ACC112 (cell line): ENCODE measurements at regions not wholly inside any gene's neighbourhood (a gene's known extent, or its start where the extent isn't known, plus 50 kb on each side); places are given as distances from the start of the nearest gene placed in this dataset.

Source experiments
- H2AFZ ChIP-seq: fragments of 200-600 bp; sonication (generic); one replicate; pipeline ENCODE4 v1.6.0; 2017; ENCODE audit warnings: antibody characterized with exemption, low read length; ENCODE audit not compliant: unreplicated experiment
- H3K27ac ChIP-seq: fragments of 200-600 bp; sonication (generic); 2 replicates; pipeline ENCODE4 v1.5.1; 2014; ENCODE audit warnings: low read depth, mild to moderate bottlenecking, antibody characterized with exemption, low read length, moderate library complexity
- H3K27me3 ChIP-seq: fragments of 200-600 bp; sonication (generic); 2 replicates; pipeline ENCODE4 v1.6.1; 2014; ENCODE audit warnings: mild to moderate bottlenecking, antibody characterized with exemption, low read length, moderate library complexity, mixed read lengths; ENCODE audit not compliant: insufficient read depth
- H3K36me3 ChIP-seq: fragments of 200-600 bp; sonication (generic); 2 replicates; pipeline ENCODE4 v1.6.1; 2016; ENCODE audit warnings: mild to moderate bottlenecking, antibody characterized with exemption, low read length, moderate library complexity, mixed read lengths; ENCODE audit not compliant: insufficient read depth
- H3K4me1 ChIP-seq: fragments of 200-600 bp; sonication (generic); one replicate; pipeline ENCODE4 v1.6.1; 2016; ENCODE audit warnings: low read length, mixed read lengths; ENCODE audit not compliant: insufficient read depth, unreplicated experiment, control insufficient read depth
- H3K4me3 ChIP-seq: fragments of 200-600 bp; sonication (generic); 2 replicates; pipeline ENCODE4 v1.5.1; 2014; ENCODE audit warnings: mild to moderate bottlenecking, low read depth, low read length
- H3K79me2 ChIP-seq: fragments of 200-600 bp; sonication (generic); one replicate; pipeline ENCODE4 v1.6.0; 2016; ENCODE audit warnings: low read length; ENCODE audit not compliant: control insufficient read depth, unreplicated experiment, insufficient read depth

DNA sequence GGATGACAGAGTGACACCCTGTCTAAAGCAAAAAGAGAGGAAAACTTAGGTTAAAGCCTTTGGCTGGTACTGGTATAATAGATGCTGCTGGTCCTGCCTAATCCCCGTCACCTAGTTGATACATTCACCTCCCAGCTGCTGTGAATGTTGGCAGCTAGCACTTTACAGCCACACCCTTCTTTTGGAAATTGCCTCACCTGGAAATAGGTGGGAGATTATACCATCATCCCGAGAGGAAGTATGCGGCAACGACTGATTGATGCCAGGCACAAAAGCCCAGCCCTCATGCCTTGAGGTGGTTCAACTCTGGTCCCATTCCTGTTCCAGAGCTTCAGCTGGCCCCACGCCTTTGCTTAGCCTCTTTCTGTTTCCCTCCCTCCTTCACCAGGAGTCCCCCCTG is 53.2 kb upstream of the SIAH1 start:
- Histone ChIP-seq H3K27ac (no peak overlapping the region), H3K27me3 (no peaks in the 10 kb centered on the region), H3K79me2 (no peaks in the 10 kb centered on the region), H3K36me3 (no peaks in the 10 kb centered on the region), H3K4me1 (peaks cover 11% of the 10 kb centered on the region), H3K4me3 (no peak overlapping the region), H2AFZ (no peak overlapping the region)

GRCh38 chr16:48435906-48436305 is 50.7 kb upstream of the SIAH1 start:
- no peak overlapping the region for H3K27ac ChIP-seq
- H3K4me3 ChIP-seq: no peak overlapping the region
- H2AFZ ChIP-seq: no peak overlapping the region
- H3K27me3 ChIP-seq: no peaks in the 10 kb centered on the region
- H3K4me1 ChIP-seq: peaks cover 11% of the 10 kb centered on the region
- H3K79me2 ChIP-seq: no peaks in the 10 kb centered on the region
- H3K36me3 ChIP-seq: no peaks in the 10 kb centered on the region

DNA sequence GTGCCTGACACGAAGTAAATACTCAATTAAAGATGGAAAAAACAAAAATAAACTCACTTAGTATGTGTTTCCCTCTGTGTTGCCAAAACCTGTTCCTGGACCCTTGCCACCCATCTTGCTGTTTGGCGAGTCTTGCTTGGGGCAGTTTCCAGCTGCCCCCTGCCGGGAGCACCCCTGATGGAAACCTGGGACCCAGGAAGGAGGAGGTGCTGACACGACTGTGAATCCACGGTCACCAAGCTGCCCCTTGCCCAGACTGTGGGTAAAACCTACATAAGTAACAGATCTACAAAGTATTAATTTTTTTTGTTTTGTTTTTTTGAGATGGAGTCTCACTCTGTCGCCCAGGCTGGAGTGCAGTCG is 50.1 kb upstream of the SIAH1 start:
- Histone ChIP-seq H3K27ac (no peak overlapping the region), H3K4me3 (no peak overlapping the region), H3K36me3 (no peaks in the 10 kb centered on the region), H3K27me3 (no peaks in the 10 kb centered on the region), H3K79me2 (no peaks in the 10 kb centered on the region), H2AFZ (no peak overlapping the region), H3K4me1 (peaks cover 11% of the 10 kb centered on the region)
